ENCODE measurements at regions not wholly inside any gene's neighbourhood (a gene's known extent, or its start where the extent isn't known, plus 50 kb on each side); places are given as distances from the start of the nearest gene placed in this dataset.

DNA sequence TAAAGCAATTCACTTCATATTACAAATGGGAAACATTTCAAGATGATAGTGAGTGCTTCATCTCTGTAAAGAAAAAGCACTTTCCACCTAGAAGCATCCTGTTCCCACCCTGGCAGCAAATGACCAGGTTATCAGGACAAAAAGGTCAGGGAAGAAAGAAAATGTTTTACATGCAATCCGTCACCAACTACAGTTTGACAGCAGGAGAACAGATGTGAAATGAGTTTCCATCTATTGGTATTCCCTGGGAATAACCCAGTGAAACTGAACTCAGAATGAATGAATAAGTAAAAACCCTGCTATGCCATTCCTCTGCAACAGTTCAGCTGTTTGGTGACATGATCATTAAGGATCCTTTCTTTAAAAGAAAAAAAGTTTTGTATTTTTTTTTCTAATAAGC lies 67.6 kb downstream of the HTR1A start:
- Histone ChIP-seq H3K4me1 (ENCODE audit: control insufficient read depth in 1 of 2, low read depth in 2 of 2) (no peaks in the 10 kb centered on the region), H3K27ac (no peak overlapping the region), H3K27me3 (replicated peaks; ENCODE audit: insufficient read depth) (no peaks in the 10 kb centered on the region), H3K36me3 (no peaks in the 10 kb centered on the region), H3K4me3 (no peak overlapping the region), H3K9me3 (no peaks in the 10 kb centered on the region)
- no peak for TF ChIP-seq CTCF (IDR thresholded peaks at IDR 0.05)
- no peak for DNase-seq (ENCODE audit: low spot score)
- no peak for ATAC-seq (ENCODE audit: insufficient number of reproducible peaks, low FRiP score, low read depth)

DNA sequence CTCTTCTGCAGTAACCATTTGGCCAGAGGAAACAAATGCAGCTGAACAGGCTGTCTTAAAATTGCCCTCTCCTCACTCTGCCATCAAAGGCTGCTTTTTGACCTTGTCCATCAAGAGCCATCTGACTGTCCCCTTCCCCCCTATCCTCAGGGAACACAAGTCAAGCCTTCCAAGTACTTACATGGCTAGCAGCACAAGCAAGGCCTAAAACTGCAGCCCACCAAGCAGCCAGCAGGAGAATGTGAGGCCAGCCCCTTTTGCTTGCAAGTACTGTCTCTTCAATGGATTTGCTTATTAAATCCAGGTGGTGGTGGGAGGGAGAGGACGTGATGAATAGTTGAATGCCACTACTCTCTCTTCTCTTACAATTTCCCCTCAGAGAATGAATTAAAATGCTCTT lies 83.5 kb downstream of the HTR1A start:
- no peak for DNase-seq (ENCODE audit: low spot score)
- Histone ChIP-seq H3K27me3 (replicated peaks; ENCODE audit: insufficient read depth) (no peaks in the 10 kb centered on the region), H3K9me3 (no peaks in the 10 kb centered on the region)

DNA sequence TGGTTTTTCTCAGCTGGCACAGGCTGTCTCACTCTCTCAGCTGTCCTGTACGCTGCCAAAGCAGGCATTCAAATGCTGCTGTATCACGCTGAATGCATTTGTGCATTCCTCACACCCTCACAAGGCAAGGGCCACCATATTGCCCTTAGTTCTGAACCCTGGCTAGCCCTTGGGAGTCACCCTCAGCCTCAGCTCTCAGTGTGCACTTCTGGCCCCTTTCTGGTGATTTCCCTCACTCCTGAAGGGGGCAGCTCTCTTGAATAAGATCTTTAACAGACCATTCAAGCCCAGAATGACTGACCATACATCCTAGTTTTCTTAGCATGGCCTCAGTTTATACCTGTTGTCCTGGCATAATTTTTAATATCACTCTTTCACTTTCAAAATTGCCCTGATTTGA lies 84.3 kb downstream of the HTR1A start:
- H3K27me3 ChIP-seq (replicated peaks; ENCODE audit: insufficient read depth) = no peaks in the 10 kb centered on the region

More for the DNA sequence above, 83.5 kb downstream of the HTR1A start:
- no peaks in the 10 kb centered on the region for H3K36me3 ChIP-seq
- no peak overlapping the region for H3K4me3 ChIP-seq
- no peak for TF ChIP-seq CTCF (IDR thresholded peaks at IDR 0.05)
- no peak overlapping the region for H3K27ac ChIP-seq
- no peak for ATAC-seq (ENCODE audit: insufficient number of reproducible peaks, low FRiP score, low read depth)
- no peaks in the 10 kb centered on the region for H3K4me1 ChIP-seq (ENCODE audit: control insufficient read depth in 1 of 2, low read depth in 2 of 2)

GRCh38 chr5:63860379-63860778 lies 101.9 kb downstream of the HTR1A start:
- H3K4me1 ChIP-seq (ENCODE audit: control insufficient read depth in 1 of 2, low read depth in 2 of 2) = no peaks in the 10 kb centered on the region
- H3K27ac ChIP-seq = no peak overlapping the region
- no peak for TF ChIP-seq CTCF (IDR thresholded peaks at IDR 0.05)
- ATAC-seq (ENCODE audit: insufficient number of reproducible peaks, low FRiP score, low read depth) (no peak), DNase-seq (ENCODE audit: low spot score) (no peak)
- no peaks in the 10 kb centered on the region for H3K36me3 ChIP-seq
- no peaks in the 10 kb centered on the region for H3K27me3 ChIP-seq (replicated peaks; ENCODE audit: insufficient read depth)
- H3K9me3 ChIP-seq = peaks cover 13% of the 10 kb centered on the region
- no peak overlapping the region for H3K4me3 ChIP-seq

More for the DNA sequence above, 84.3 kb downstream of the HTR1A start:
- Histone ChIP-seq H3K36me3 (no peaks in the 10 kb centered on the region), H3K4me1 (ENCODE audit: control insufficient read depth in 1 of 2, low read depth in 2 of 2) (no peaks in the 10 kb centered on the region), H3K9me3 (no peaks in the 10 kb centered on the region), H3K27ac (no peak overlapping the region), H3K4me3 (no peak overlapping the region)
- ATAC-seq (ENCODE audit: insufficient number of reproducible peaks, low FRiP score, low read depth) (no peak), DNase-seq (ENCODE audit: low spot score) (no peak)
- TF ChIP-seq CTCF (IDR thresholded peaks at IDR 0.05) = no peak

DNA sequence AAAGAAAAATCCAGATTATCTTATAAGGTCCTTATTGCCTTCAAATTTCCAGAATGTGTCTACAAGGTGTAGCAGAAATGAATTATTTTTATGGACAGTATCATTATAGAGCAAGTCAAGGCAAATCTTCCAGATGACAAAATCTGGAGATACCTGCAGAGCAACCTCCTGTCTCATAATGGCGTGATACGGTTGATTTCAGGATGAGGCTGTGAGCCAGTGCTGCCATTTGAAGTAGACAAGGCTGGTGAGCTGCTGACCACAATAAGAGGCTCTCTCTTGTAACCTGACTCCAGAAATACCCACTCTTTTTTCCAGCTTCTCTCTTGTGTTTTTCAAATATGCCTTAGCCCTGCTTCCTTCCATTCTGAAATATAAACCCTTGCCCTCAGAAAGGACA lies 108.2 kb downstream of the HTR1A start:
- no peak for DNase-seq (ENCODE audit: low spot score)
- Histone ChIP-seq H3K4me3 (no peak overlapping the region), H3K27me3 (replicated peaks; ENCODE audit: insufficient read depth) (no peaks in the 10 kb centered on the region), H3K36me3 (no peaks in the 10 kb centered on the region), H3K9me3 (no peaks in the 10 kb centered on the region), H3K27ac (no peak overlapping the region), H3K4me1 (ENCODE audit: control insufficient read depth in 1 of 2, low read depth in 2 of 2) (no peaks in the 10 kb centered on the region)
- TF ChIP-seq CTCF (IDR thresholded peaks at IDR 0.05) = no peak
- no peak for ATAC-seq (ENCODE audit: insufficient number of reproducible peaks, low FRiP score, low read depth)
